ENCODE measurements at regions not wholly inside any gene's neighbourhood (a gene's known extent, or its start where the extent isn't known, plus 50 kb on each side); places are given as distances from the start of the nearest gene placed in this dataset.
"Not testable (repeated sequence)": the region's sequence is repeated elsewhere in the genome, so short reads cannot be mapped to it uniquely, and the experiment has no call there.

DNA sequence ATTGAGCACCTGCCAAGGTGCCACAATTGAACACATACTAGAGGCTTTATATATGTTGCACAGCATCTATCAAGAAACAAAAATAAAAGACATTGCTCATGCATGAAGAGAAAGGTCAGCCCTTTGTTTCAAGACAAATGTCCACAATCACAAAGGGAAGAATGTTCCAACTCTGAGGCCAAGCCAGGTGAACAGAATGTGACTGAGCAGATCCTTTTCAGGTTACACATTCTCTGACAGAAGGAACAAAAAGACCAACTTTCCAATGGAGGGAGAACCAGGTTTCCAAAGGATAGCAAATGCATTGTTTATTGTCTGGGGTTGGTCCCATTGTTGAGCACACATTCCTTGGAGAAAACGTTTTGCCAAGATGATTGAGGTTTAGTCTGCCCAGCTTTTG is 50.2 kb upstream of the FAM174B start:
- DNase-seq (ENCODE audit: low spot score) = no peak

DNA sequence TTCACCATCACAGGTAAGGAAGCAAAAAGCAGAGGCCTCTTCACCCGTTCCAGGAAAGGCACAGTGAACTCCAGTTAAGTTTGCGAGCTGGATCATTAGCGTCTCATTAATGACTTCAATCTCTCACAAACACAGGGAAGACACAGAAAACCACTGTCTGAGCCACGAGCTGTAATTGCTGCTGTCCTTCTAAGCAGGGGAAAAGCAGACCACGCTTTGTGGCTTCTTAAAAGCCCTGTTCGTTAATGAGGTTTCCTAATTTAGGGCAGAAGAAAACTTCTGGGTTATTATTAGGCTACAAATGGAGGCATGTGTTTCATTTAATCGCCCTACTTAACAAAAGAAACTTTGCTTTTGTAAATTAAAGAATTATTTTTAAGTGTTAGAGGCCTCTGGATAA is 50.6 kb upstream of the FAM174B start:
- no peak for DNase-seq (ENCODE audit: low spot score)

DNA sequence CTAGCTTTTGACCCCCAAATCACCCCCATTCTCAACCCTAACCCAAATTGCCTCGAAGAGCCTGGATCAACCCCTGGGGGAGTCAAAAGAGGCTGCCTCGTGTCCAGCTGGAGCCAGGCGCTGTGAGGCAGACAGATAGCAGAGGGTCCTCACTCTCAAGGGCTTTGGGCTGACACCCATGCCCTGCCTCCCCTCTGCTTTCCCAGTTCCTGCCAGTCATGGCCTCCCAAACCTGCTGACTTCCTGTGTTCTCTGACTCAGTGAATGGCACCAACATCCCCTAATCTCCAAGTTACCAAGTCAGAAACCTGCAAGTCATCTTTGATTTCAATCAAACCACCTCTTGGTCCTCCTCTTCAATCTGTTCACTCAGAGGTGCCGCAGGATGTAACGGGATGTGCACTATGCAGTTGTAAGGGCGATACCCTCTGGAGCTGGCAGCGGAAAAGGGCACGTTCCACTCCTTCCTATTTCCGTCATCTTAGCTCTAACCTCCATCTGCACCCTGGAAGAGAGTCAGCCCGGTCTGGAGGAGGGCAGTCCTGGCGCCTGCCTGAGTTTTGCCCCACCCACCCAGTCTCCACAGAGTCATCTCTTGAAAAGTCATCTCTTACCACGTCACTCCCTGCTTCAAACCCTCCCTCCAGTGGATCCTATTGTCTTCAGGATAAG is 52.4 kb upstream of the FAM174B start:
- DNase-seq (ENCODE audit: low spot score) = no peak

DNA sequence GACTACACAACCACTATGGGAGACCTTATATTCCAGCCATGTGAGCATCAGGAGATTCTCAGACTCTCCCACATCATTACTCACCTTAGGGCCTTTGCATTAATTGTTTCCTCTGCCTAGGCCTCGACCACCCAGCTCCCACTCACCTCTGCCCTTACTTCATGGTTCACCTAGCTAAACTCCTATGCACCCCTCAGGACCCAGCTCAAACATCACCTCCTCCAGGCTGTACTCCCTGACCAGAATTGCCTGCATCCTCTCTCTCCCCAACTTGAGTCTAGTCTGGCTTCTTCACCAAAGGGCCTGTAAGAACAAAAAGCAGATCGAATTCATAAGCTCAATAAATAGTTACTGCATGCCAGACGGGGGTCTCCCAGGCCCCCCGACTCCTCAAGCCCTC is 53.1 kb upstream of the FAM174B start:
- no peak for DNase-seq (ENCODE audit: low spot score)

DNA sequence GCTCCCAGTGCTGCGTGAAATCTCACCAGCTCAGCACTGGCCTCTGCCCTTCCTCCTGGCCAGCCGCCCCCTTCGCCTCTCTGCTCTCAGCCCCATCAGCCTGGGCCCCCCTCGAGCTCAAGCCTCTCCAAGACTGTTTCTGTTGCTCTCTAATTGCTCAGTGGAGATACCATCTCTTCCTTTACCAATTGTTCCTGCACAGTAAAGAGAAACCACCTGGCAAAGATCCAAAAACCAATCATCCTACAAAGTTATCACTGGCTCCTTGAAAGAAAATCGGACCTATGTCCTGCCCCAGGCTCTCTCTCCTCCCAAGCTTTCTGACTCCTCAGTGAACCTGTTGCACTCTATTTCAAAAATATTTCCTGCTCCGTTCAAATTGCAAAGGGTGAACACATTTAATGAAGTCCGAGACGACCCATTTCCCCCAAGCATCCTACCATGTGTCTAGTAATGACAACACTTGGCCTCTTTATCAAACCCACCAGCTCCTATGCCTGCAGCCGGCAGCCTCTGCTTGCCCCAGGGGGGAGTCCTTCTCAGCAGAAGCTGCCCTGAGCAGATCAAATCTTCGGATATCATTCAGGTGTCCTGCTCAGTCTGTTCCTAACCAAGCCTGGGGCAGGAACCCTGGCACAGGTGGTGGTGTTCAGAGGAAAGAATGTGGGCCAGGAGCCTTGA is 53.7 kb upstream of the FAM174B start:
- no peak for DNase-seq (ENCODE audit: low spot score)

DNA sequence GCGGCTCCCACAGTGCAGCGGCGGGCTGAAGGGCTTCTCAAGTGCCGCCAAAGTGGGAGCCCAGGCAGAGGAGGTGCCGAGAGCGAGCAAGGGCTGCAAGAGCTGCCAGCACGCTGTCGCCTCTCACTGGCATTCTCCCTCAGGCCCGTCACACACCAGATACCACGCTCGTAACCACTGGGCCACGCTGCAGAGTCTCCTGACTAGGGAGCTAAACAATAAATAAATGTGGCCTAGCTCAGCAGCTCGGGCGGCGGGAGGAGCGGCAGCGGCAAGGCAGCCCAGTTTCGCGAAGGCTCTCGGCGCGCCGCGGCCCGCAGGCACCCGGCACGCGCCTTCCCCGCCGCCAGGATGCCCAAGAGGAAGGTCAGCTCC is 55.9 kb upstream of the FAM174B start:
- no peak for DNase-seq (ENCODE audit: low spot score)

DNA sequence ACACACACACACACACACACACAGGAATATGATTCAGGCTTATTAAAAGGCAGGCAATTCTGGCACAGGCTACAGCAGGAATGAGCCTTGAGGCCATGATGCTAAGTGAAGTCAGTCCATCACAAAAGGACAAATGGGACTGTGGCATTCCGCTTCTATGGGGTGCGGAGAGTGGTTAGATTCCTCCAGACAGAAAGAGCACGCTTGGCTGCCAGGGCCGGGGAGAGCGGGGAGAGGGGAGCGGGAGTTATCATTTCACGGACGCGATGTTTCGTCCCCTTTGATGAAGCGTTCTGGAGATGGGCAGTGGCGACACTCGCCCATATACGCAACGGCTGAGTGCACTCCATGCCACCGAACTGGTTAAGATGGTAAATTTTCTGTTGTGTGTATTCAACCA is 58.5 kb upstream of the FAM174B start:
- no peak for DNase-seq (ENCODE audit: low spot score)

DNA sequence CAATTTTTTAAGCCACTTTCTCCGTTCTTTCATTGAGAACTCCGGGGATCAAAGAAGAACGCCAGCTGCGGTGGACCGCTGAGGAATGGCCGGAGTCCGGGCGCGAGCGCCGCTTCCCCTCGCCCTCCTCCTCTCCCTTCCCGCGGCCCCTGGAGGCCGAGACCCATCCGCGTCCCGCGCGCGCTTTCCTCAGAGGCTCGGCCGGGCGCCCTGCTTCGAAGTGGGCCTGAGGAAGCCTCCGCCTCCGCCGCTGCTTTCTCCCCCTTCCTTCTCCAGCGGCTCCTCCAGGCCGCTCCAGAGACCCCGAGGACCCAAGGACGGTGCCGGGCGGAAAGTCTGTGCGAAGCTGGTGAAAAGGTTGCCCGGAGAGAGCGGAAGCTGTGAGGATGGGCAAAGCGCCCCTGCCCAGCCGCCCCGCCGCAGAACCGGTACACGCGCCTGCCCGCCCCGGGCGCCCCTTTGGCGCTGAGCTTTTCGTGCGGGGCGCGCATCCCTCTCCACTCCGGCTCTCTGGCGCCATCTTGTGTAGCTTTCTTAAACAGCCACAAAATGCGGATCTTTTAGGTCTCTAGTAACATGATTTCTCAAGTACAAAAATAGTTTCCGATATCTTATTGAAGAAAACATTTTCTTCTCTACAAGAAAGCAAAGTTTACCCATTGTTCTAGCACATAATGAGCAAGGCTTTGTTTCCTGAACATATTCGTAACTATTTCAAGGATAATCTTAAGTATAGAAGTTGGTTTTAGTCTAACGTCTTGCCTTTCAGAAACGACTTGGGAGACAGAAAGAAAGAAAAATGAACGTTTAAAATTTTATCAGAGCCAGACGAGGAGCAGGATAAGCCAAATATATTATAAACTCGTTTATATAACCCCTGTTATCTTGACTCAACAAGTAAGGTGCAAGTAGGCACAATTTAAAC is 59.2 kb upstream of the FAM174B start:
- peak; percentile 75 for DNase-seq (ENCODE audit: low spot score)

DNA sequence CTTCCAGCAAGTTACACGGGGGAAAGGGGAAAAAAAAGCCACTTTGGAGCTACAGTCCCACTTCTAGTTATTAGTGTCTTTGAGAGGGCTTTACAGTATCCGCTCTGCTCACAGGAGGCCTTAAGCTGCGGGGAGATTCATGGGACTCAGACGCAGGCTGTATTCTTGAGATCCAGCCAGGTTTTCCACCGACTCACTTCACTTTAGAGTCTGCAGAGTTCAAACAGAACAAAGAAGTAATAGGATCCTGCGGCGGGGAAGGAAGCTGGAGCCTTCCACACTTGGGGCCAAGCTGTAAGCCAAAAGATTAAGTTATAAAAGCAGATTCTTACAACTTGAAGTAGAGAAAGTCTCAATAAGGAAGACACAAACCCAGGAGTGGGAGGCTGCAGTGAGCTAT is 60.2 kb upstream of the FAM174B start:
- DNase-seq (ENCODE audit: low spot score) = no peak

DNA sequence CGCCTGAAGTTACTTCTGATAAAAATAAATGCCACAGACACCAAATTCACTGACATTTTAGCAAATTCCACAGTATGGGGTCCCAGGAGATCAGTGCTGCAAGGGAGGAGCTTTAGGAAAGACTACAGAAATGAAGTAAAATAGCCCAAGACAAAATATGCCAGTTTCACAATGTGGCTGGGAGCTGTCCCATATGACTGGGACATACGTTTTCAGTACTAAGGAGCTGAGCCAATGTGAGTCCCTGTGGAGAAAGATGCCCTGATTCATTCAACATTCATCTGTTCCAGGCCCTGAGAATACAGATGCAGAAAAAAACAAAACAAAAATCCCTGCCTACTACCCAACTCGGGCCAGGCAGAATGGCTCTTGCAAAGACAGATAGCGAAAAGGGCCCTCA is 63.4 kb upstream of the FAM174B start:
- DNase-seq (ENCODE audit: low spot score) = no peak

DNA sequence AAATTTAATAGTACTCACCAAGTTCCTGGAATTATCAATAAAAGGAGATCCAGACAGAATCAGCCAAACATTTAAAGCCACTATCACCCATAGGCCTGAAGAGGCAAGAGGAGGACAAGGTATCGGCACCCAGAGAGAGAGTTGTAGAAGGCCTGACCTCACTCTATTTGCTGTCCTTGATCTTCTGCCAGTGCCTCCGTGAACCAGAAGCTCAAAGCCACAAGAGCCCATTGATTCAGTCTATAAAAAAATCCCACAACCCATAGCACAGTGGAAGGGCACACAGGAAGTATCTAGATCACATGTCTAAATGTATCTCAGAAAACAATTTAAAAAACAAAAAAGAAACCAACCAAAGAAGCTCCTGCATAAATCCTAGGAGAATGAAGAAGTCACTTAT is 68.6 kb upstream of the FAM174B start:
- no peak for DNase-seq (ENCODE audit: low spot score)

DNA sequence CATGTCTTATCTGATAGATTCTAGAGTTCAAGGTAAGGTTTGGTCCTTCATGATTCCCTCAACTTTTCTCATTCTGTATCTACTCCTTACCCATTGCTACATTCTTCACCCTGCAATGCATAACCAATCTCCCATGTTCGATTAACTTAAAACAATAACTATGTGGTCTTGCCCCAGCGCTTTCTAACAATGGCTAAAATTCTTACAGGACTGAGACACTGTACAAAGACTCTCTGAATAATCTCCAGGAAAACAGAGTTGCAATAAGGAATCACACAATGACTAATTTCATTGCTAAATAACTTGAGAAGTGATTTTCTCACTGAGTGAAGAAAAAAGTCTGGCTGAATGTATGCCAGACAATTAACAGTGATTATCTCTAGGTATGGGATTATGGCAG is 69.6 kb upstream of the FAM174B start:
- no peak for DNase-seq (ENCODE audit: low spot score)

DNA sequence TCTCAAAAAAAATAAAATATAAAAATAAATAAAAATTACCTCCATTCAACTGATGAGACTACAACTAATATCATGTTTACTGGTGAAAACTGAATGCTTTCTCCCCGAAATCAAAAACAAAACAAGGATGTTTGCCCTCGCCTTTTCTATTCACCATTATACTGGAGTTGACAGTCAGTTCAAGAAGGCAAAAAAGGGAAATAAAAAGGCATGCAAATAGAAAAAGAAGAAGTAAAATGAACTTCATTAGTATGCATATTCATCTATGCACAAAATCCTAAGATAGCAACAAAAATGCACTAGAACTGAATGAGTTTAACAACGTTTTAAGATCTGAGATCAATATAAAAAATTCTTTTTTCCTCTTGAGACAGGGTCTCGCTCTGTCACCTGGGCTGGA is 72.7 kb upstream of the FAM174B start:
- no peak for DNase-seq (ENCODE audit: low spot score)

DNA sequence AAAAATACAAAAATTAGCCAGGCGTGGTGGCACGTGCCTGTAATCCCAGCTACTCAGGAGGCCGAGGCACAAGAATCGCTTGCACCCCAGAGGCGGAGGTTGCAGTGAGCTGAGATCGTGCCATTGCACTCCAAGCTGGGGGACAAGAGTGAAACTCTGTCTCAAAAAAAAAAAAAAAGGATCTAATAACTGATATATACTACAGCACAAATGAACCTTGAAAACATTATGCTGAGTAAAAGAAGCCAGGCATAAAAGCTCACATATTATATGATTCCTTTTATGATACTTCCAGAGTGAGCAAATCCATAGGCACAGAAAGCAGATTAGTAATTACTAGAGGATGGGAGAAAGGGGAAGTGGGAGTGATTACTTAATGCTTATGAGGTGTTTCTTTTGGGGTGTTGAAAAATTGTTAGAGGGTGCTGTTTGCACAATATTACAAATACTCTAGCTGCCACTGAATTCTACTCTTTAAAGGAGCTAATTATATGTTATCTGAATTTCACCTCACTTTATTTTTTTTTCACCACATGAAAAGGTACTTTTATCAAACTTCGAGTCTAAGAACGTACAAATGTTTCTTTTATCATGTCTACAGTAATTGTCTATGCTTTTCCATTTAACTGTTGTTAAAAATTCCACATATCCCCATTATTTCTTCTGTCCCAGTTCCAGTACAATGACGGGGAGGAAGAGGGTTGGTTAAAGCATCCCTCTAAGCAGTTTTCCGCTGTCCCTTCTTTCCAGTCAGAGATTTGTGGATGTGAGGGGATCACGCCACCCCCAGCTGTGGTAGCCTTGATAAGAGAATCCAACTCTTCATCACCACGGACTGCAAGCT is 77.7 kb upstream of the FAM174B start:
- no peak for DNase-seq (ENCODE audit: low spot score)

DNA sequence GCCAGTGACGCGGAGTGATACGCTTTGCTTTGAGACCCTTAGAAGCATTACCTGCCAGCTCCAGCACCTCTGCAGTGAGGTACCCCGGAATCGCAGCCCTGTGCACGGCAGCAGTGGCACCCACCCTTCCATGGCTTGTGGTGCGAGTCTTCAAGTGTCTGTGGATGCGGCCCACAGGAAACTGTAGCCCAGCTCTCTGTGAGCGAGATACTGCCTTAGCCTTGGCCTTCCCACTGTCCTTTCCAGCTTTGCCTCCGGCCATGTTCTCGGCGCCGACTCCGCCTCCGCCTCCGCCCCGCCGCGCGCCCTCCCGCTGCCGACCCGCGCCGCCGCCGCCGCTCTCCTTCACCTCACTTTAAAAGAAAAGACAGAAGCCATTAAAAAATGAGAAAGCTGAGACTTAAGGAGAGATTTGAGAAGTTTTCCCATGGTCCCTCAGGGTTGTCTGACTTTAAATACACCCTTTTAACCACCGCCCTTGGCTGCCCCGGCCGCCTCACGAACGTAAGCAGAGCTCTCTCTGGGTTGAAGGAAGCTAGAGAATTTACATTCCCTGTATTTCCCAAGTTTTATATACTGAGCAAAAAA is 78.5 kb upstream of the FAM174B start:
- DNase-seq (ENCODE audit: low spot score) = no peak

DNA sequence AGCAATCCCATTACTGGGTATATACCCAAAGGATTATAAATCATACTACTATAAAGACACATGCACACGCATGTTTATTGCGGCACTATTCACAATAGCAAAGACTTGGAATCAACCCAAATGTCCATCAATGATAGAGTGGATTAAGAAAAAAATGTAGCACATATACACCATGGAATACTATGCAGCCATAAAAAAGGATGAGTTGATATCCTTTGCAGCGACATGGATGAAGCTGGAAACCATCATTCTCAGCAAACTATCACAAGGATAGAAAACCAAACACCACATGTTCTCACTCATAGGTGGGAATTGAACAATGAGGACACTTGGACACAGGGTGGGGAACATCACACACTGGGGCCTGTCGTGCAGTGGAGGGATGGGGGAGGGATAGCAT is 83.7 kb upstream of the FAM174B start:
- DNase-seq (ENCODE audit: low spot score) = not testable (repeated sequence)

DNA sequence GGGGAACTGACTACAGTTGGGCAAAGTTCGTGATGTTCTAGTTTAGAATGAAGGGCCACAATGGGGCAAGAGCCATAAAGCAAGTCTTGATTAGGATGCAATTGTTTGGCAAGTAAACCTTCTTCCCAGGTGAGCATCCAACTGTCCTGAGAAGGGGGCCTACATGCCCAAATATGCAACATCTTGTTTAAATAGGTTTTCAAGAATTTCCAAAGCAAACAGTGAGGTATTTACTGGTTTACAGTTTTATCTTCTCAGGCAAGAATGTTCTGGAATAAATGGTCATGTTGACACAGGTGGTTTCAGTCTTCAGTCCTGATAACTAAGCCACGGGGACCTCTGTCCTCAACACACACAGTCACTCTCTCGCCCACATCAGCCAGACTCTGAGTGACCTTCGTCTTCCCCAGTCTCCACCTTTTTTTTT is 90.3 kb upstream of the FAM174B start:
- no peak for DNase-seq (ENCODE audit: low spot score)

DNA sequence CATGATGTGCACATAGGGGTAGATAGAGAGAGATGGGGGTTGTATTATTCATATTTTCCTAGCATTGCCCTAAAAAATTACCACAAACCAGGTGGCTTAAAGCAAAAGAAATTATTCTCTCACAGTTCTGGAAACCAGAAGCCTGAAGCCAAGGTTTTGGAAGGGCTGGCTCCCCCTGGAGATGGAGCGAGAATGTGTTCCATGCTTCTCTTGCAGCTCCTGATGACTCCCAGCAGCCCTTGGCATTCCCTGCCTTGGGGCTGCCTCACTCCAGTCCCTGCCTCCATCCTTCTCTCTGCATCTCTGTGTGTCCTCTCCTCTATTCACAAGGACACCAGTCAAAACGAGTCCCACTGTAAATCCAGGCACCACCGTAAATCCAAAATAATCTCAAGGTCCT is 91.5 kb upstream of the FAM174B start:
- no peak for DNase-seq (ENCODE audit: low spot score)

DNA sequence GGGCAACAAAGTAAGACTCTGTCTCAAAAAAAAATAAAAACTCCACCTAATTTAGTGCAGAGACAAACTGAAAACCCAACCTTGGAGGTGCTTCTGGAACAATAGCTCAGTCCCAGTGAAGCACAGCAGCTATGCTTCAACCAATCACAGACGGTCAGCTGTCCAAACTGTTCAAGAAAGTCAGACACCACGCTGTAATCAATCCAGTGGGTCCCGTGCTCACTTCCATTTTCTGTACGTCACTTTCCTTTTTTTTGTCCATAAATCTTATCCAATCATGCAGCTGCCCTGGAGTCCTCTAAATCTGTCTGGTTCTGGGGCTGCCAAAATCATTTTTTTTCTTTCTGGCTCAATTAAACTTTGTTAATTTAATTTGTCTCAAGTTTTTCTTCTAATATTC is 93.6 kb upstream of the FAM174B start:
- DNase-seq (ENCODE audit: low spot score) = no peak

DNA sequence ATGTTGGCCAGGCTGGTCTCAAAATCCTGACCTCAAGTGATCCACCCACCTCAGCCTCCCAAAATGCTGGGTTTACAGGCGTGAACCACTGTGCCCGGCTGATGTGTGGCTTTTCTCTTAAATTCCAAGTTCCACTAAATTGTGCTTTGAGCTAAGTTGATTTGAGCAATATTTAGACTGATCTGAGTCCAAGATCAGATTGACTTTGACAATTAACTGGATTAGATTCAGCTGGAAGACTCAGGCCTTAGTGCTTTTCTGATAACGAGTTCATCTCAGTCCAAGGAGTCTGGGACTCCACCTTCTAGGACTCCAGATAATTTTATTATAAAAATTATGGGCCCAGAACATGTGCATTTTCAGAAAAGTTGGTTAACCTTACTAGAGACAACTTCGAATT is 94.4 kb upstream of the FAM174B start:
- no peak for DNase-seq (ENCODE audit: low spot score)

DNA sequence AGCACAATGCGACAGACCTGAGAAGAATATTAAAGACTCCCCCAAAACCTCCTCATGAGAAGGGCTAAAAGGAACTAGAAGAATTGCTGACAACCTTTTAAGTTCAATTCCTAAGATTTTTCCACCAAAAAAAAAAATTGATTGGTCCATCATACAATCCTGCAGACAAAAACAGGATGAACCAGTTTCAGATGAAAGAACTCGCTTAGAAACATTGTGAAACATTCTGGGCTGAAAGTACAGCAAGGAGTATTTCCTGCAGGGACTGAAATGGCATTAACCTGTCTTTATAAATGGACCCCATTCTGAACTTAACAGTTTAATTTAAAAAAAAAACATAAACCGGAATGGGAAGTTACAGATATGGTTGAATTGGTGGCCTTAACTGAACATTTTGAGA is 96.0 kb upstream of the FAM174B start:
- DNase-seq (ENCODE audit: low spot score) = no peak

DNA sequence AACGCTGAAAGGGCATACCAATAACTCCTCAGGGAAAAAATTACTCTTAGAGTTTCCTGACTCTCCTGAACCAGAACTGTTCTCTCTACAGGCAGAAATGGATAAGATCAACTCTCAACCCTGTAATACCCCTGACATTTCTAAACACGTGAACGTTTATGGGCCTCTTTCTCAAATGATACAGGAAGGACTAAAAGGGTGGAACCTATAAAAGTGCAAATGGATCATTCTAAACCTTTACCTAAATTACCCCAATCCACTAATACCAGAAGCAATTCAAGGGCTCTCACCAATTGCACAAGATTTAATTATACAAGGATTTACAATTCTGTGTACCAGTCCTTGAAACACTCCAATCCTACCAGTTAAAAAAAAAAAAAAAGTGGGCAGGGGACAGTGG is 98.0 kb upstream of the FAM174B start:
- no peak for DNase-seq (ENCODE audit: low spot score)
